Adrenal gland (tissue), 9 donors: ENCODE measurements at regions not wholly inside any gene's neighbourhood (a gene's known extent, or its start where the extent isn't known, plus 50 kb on each side); places are given as distances from the start of the nearest gene placed in this dataset.

Experiments used
- DNase-seq, 7 donors: peaks; one replicate each; pipeline ENCODE4 v3.0.0-alpha.2; 2019 to 2020
- H3K27ac ChIP-seq, 5 donors: fragments of 200-600 bp; sonication (generic) in 4 of 5; 1 replicate in 3 of 5; 2 replicates in 2 of 5; pipeline versions ENCODE4 v1.5.1 to v1.8.0; 2016 to 2020; ENCODE audit warnings: mild to moderate bottlenecking in 1 of 5
- H3K27me3 ChIP-seq: fragments of 200-600 bp; 2 replicates; pipeline ENCODE4 v1.8.0; 2021
- H3K36me3 ChIP-seq, 2 donors: fragments of 200-600 bp; replicated peaks in 1 of 2; 1 replicate in 1 of 2; 2 replicates in 1 of 2; pipeline versions ENCODE4 v1.5.1 to v1.8.0; 2018 to 2022
- H3K4me1 ChIP-seq, 2 donors: fragments of 200-600 bp; replicated peaks in 1 of 2; 1 replicate in 1 of 2; 2 replicates in 1 of 2; pipeline versions ENCODE4 v1.5.1 to v1.8.0; 2018 to 2021
- H3K4me3 ChIP-seq, 4 donors: fragments of 200-600 bp; sonication (generic) in 3 of 4; one replicate each; pipeline ENCODE4 v1.5.1; 2016 to 2018
- H3K9me3 ChIP-seq, 3 donors: fragments of 200-600 bp; sonication (generic) in 1 of 3; replicated peaks in 1 of 3; 1 replicate in 2 of 3; 2 replicates in 1 of 3; pipeline versions ENCODE4 v1.5.1 to v1.8.0; 2016 to 2021
- CTCF ChIP-seq, 6 experiments: fragments of 450-650 bp in 4 of 6; fragments of 200-600 bp in 2 of 6; sonication (generic) in 1 of 6; IDR thresholded peaks; 1 replicate in 5 of 6; 2 replicates in 1 of 6; pipeline versions ENCODE4 v1.5.1 to v1.8.0; 2016 to 2021; ENCODE audit warnings: antibody characterized with exemption in 6 of 6, mild to moderate bottlenecking in 2 of 6, moderate library complexity in 1 of 6
- POLR2A ChIP-seq, 2 donors: fragments of 450-650 bp; IDR thresholded peaks; one replicate each; pipeline ENCODE4 v1.6.1; 2017; ENCODE audit warnings: antibody characterized with exemption in 2 of 2, mild to moderate bottlenecking in 2 of 2, moderate library complexity in 1 of 2
- WGBS, 4 donors: extraction: QIAGEN DNeasy Blood & Tissue Kit in 2 of 4; methylation state at CpG; one replicate each; pipeline versions ENCODE4 v1.1.5 to v1.1.7; 2013 to 2017; 5-methylcytosine and 5-hydroxymethylcytosine counted together
- intact Hi-C, 2 donors: fragments of 100-400 bp; cut with DNase I; formaldehyde crosslinking; loops; one replicate each; pipeline versions ENCODE4 v1.14.1 to v1.15.0; 2022 to 2023
- donor health status: healthy with polysubstance abuse.
- donor health status: Bipolar disorder and iron deficiency.
- donor health status: DM: yes; HTN: yes; CAD: no.
- donor health status: DM: no; HTN: no; CAD: no.
- donor health status: DM: no; HTN: no; CAD: no.

GRCh38 chr1:55943012-55943411 is 636.4 kb downstream of the PLPP3 start:
- Histone ChIP-seq H3K4me3 (no peak overlapping the region), H3K36me3 (no peaks in the 10 kb centered on the region), H3K9me3 (no peaks in the 10 kb centered on the region), H3K27ac (no peak overlapping the region), H3K27me3 (no peaks in the 10 kb centered on the region), H3K4me1 (no peaks in the 10 kb centered on the region)
- TF ChIP-seq POLR2A (IDR thresholded peaks at IDR 0.05) (no peak), CTCF (IDR thresholded peaks at IDR 0.05) (no peak)
- WGBS, 4 donors = 86 to 100% (median 96%) methylated on average over 2 of the region's 2 CpGs
- intact Hi-C loops = no loop called here
- no peak for DNase-seq

- Histone ChIP-seq H3K4me1 (no peaks in the 10 kb centered on the region), H3K9me3 (no peaks in the 10 kb centered on the region), H3K36me3 (no peaks in the 10 kb centered on the region), H3K27ac (no peak overlapping the region), H3K27me3 (no peaks in the 10 kb centered on the region), H3K4me3 (no peak overlapping the region)
- TF ChIP-seq POLR2A (IDR thresholded peaks at IDR 0.05) (no peak), CTCF (IDR thresholded peaks at IDR 0.05) (no peak)
- 76 to 91% (median 81%) methylated on average over 1 of the region's 1 CpG for WGBS, 4 donors
- no peak for DNase-seq
- intact Hi-C loops = no loop called here
These were observed 639.5 kb downstream of the PLPP3 start for GRCh38 chr1:55939866-55940265.

GRCh38 chr1:55938861-55939260 is 640.5 kb downstream of the PLPP3 start:
- DNase-seq = no peak
- Histone ChIP-seq H3K36me3 (no peaks in the 10 kb centered on the region), H3K9me3 (no peaks in the 10 kb centered on the region), H3K27me3 (no peaks in the 10 kb centered on the region), H3K4me3 (no peak overlapping the region), H3K4me1 (no peaks in the 10 kb centered on the region), H3K27ac (no peak overlapping the region)
- TF ChIP-seq POLR2A (IDR thresholded peaks at IDR 0.05) (no peak), CTCF (IDR thresholded peaks at IDR 0.05) (no peak)
- intact Hi-C loops = no loop called here
- WGBS, 4 donors = 73 to 95% (median 90%) methylated on average over 6 of the region's 6 CpGs

GRCh38 chr1:55938376-55938850 is 641.0 kb downstream of the PLPP3 start:
- TF ChIP-seq CTCF (IDR thresholded peaks at IDR 0.05) (no peak), POLR2A (IDR thresholded peaks at IDR 0.05) (no peak)
- Histone ChIP-seq H3K9me3 (no peaks in the 10 kb centered on the region), H3K4me1 (no peaks in the 10 kb centered on the region), H3K36me3 (no peaks in the 10 kb centered on the region), H3K27ac (no peak overlapping the region), H3K27me3 (no peaks in the 10 kb centered on the region), H3K4me3 (no peak overlapping the region)
- 74 to 83% (median 82%) methylated on average over 5 of the region's 5 CpGs for WGBS, 4 donors
- no peak for DNase-seq
- intact Hi-C loops = no loop called here
